ENCODE measurements at regions not wholly inside any gene's neighbourhood (a gene's known extent, or its start where the extent isn't known, plus 50 kb on each side); places are given as distances from the start of the nearest gene placed in this dataset.

DNA sequence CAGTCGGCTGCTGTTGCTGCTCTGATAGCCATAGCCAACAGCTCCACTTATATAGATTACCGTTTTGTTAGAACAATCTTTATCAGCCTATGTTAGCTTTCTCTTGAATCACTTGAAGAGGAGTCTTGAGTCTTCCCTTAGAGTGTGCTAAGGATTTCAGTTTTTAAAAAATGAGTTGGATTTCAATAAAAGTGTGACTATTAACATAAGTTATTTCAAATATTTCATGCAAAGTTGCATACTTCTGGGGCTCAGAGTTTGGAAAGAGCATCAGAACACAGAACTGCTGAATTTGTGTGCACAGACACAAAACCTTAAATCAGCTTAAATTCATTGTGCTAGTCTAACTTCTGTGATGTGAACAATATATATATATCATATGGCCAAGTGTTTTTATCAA, 174.7 kb downstream of the MTX2 start:
- Mint-ChIP-seq H3K27ac (ENCODE audit: unreplicated experiment) (no peak overlapping the region), H3K36me3 (ENCODE audit: unreplicated experiment) (no peaks in the 10 kb centered on the region), H3K27me3 (ENCODE audit: unreplicated experiment) (no peaks in the 10 kb centered on the region), H3K4me3 (ENCODE audit: unreplicated experiment) (no peak overlapping the region), H3K9me3 (ENCODE audit: unreplicated experiment) (no peaks in the 10 kb centered on the region), H3K4me1 (ENCODE audit: low read depth, unreplicated experiment) (no peaks in the 10 kb centered on the region)
- no peak for DNase-seq
- TF ChIP-seq CTCF (IDR thresholded peaks at IDR 0.05; ENCODE audit: partially characterized antibody, unreplicated experiment) = no peak

GRCh38 chr2:176445956-176446355, 176.7 kb downstream of the MTX2 start:
- H3K27me3 Mint-ChIP-seq (ENCODE audit: unreplicated experiment) = no peaks in the 10 kb centered on the region
- H3K4me3 Mint-ChIP-seq (ENCODE audit: unreplicated experiment) = no peak overlapping the region
- DNase-seq = no peak
- no peaks in the 10 kb centered on the region for H3K36me3 Mint-ChIP-seq (ENCODE audit: unreplicated experiment)
- TF ChIP-seq CTCF (IDR thresholded peaks at IDR 0.05; ENCODE audit: partially characterized antibody, unreplicated experiment) = no peak
- H3K9me3 Mint-ChIP-seq (ENCODE audit: unreplicated experiment) = no peaks in the 10 kb centered on the region
- no peak overlapping the region for H3K27ac Mint-ChIP-seq (ENCODE audit: unreplicated experiment)
- no peaks in the 10 kb centered on the region for H3K4me1 Mint-ChIP-seq (ENCODE audit: low read depth, unreplicated experiment)

DNA sequence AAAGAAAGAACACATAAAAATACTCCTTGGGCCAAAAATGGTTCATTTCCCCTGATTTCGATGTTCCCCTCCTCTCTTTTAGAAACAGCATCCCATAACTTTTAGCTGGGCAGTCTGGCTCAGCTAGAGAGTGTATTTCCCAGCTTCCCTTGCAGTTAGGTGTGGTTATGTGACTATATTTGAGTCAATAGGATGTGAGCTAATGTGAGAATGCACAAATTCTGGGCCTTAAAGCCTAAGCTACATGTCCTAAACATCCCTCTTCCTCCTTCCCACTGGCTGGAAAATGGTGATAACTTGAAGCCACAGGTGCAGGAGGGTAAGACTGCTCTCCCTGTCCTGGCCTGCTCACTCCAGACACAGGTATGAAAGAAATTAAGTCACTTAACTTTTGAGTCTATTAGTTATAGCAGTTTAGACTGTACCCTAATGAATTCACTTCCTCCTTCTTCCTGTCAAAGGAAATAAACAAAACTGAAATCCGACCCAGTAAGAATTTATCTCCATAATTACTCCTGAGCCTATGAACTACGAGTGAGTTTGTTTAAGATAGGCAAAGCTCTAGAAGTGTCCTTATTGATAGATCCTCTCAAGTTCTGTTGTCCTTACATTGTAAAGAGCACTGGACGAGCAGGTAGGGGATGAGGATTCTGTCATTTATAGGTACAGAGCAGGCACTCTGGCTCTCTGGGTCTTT, 177.6 kb downstream of the MTX2 start:
- Mint-ChIP-seq H3K9me3 (ENCODE audit: unreplicated experiment) (no peaks in the 10 kb centered on the region), H3K4me3 (ENCODE audit: unreplicated experiment) (no peak overlapping the region), H3K27ac (ENCODE audit: unreplicated experiment) (no peak overlapping the region), H3K4me1 (ENCODE audit: low read depth, unreplicated experiment) (no peaks in the 10 kb centered on the region), H3K36me3 (ENCODE audit: unreplicated experiment) (no peaks in the 10 kb centered on the region), H3K27me3 (ENCODE audit: unreplicated experiment) (no peaks in the 10 kb centered on the region)
- DNase-seq = no peak
- no peak for TF ChIP-seq CTCF (IDR thresholded peaks at IDR 0.05; ENCODE audit: partially characterized antibody, unreplicated experiment)

DNA sequence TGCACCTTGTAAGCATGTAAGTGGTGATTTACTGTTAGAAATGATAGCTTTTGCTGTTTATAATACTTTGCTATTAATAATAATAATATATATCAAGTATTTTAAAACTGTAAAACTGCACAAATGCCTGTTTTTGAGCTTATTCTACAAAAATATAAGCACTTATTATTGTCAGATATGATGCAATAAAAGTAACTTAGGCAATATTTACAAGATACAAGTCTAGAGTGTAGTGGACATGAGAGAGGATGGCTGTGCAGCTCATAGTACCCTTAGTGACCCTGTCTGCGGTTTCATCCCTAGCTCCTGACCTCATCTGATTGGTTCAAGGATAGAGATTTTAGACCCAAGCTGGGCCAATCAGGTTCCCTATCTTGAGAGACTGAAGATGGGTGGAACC, 178.4 kb downstream of the MTX2 start:
- no peaks in the 10 kb centered on the region for H3K27me3 Mint-ChIP-seq (ENCODE audit: unreplicated experiment)
- H3K36me3 Mint-ChIP-seq (ENCODE audit: unreplicated experiment) = no peaks in the 10 kb centered on the region
- no peak overlapping the region for H3K27ac Mint-ChIP-seq (ENCODE audit: unreplicated experiment)
- H3K9me3 Mint-ChIP-seq (ENCODE audit: unreplicated experiment) = no peaks in the 10 kb centered on the region
- H3K4me3 Mint-ChIP-seq (ENCODE audit: unreplicated experiment) = no peak overlapping the region
- TF ChIP-seq CTCF (IDR thresholded peaks at IDR 0.05; ENCODE audit: partially characterized antibody, unreplicated experiment) = no peak
- no peaks in the 10 kb centered on the region for H3K4me1 Mint-ChIP-seq (ENCODE audit: low read depth, unreplicated experiment)
- no peak for DNase-seq

DNA sequence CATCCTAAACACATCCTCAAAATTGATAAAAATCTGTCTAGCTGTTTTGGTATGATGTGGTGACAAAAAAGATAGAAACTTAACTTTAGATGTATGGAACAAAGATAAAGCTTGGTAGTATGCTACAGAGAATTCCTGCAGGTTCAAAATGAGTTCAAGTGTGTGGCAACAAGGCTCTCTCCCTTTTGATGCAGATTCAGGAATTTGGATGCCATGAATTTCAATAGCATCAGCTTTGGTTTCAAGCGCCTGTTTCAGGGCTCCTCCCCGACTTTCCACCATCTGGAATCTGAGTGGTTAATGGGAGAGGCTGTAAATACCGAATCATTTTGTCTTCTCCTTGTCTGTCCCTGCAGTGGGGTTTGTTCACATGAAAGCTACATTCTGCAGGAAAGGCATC, 180.6 kb downstream of the MTX2 start:
- Mint-ChIP-seq H3K27me3 (ENCODE audit: unreplicated experiment) (peaks cover 3% of the 10 kb centered on the region), H3K4me3 (ENCODE audit: unreplicated experiment) (no peak overlapping the region), H3K4me1 (ENCODE audit: low read depth, unreplicated experiment) (no peaks in the 10 kb centered on the region), H3K36me3 (ENCODE audit: unreplicated experiment) (no peaks in the 10 kb centered on the region), H3K9me3 (ENCODE audit: unreplicated experiment) (no peaks in the 10 kb centered on the region), H3K27ac (ENCODE audit: unreplicated experiment) (no peak overlapping the region)
- no peak for TF ChIP-seq CTCF (IDR thresholded peaks at IDR 0.05; ENCODE audit: partially characterized antibody, unreplicated experiment)
- no peak for DNase-seq
